ENCODE measurements at regions not wholly inside any gene's neighbourhood (a gene's known extent, or its start where the extent isn't known, plus 50 kb on each side); places are given as distances from the start of the nearest gene placed in this dataset.
"Not testable (repeated sequence)": the region's sequence is repeated elsewhere in the genome, so short reads cannot be mapped to it uniquely, and the experiment has no call there.

- no peak overlapping the region for H3K4me3 ChIP-seq (ENCODE audit: low read depth, low read length)
- in situ Hi-C loops (cut with HindIII; ENCODE audit: low sequenced_read_pairs): no loop called here
- TF ChIP-seq CTCF (IDR thresholded peaks at IDR 0.05; ENCODE audit: low read depth, low read length): no peak
- DNase-seq (ENCODE audit: low read depth, low spot score): no peak
These were observed 216.1 kb downstream of the LMBRD1 start for GRCh38 chr6:69580706-69581105.

GRCh38 chr6:69578361-69578890 lies 218.4 kb downstream of the LMBRD1 start:
- no peak for TF ChIP-seq CTCF (IDR thresholded peaks at IDR 0.05; ENCODE audit: low read depth, low read length)
- no peak overlapping the region for H3K4me3 ChIP-seq (ENCODE audit: low read depth, low read length)
- no peak for DNase-seq (ENCODE audit: low read depth, low spot score)
- in situ Hi-C loops (cut with HindIII; ENCODE audit: low sequenced_read_pairs): no loop called here

GRCh38 chr6:69571234-69571633 lies 225.6 kb downstream of the LMBRD1 start:
- no peak overlapping the region for H3K4me3 ChIP-seq (ENCODE audit: low read depth, low read length)
- TF ChIP-seq CTCF (IDR thresholded peaks at IDR 0.05; ENCODE audit: low read depth, low read length): no peak
- in situ Hi-C loops (cut with HindIII; ENCODE audit: low sequenced_read_pairs): no loop called here
- DNase-seq (ENCODE audit: low read depth, low spot score): no peak

GRCh38 chr6:69570106-69570505 lies 226.7 kb downstream of the LMBRD1 start:
- no peak overlapping the region for H3K4me3 ChIP-seq (ENCODE audit: low read depth, low read length)
- in situ Hi-C loops (cut with HindIII; ENCODE audit: low sequenced_read_pairs): no loop called here
- no peak for DNase-seq (ENCODE audit: low read depth, low spot score)
- no peak for TF ChIP-seq CTCF (IDR thresholded peaks at IDR 0.05; ENCODE audit: low read depth, low read length)

GRCh38 chr6:69560597-69560996 lies 236.2 kb downstream of the LMBRD1 start:
- H3K4me3 ChIP-seq (ENCODE audit: low read depth, low read length); in situ Hi-C loops (cut with HindIII; ENCODE audit: low sequenced_read_pairs); DNase-seq (ENCODE audit: low read depth, low spot score): not testable (repeated sequence)

GRCh38 chr6:69555088-69555638 lies 241.6 kb downstream of the LMBRD1 start:
- DNase-seq (ENCODE audit: low read depth, low spot score): no peak
- H3K4me3 ChIP-seq (ENCODE audit: low read depth, low read length): no peak overlapping the region
- in situ Hi-C loops (cut with HindIII; ENCODE audit: low sequenced_read_pairs): no loop called here
- no peak for TF ChIP-seq CTCF (IDR thresholded peaks at IDR 0.05; ENCODE audit: low read depth, low read length)

- TF ChIP-seq CTCF (IDR thresholded peaks at IDR 0.05; ENCODE audit: low read depth, low read length): no peak
- no peak for DNase-seq (ENCODE audit: low read depth, low spot score)
- in situ Hi-C loops (cut with HindIII; ENCODE audit: low sequenced_read_pairs): no loop called here
- H3K4me3 ChIP-seq (ENCODE audit: low read depth, low read length): no peak overlapping the region
These were observed 254.3 kb downstream of the LMBRD1 start for GRCh38 chr6:69542494-69542893.
